K562 (cell line): ENCODE measurements at regions not wholly inside any gene's neighbourhood (a gene's known extent, or its start where the extent isn't known, plus 50 kb on each side); places are given as distances from the start of the nearest gene placed in this dataset.

Experiments
- ATAC-seq: fragments of 200-7000 bp; cut with Tn5 transposase; 3 replicates; pipeline ENCODE4 v1.9.1; 2020; ENCODE audit warnings: moderate library complexity
- BruUV-seq: library from RNA; stranded (reverse); fragments of 400-500 nt; replicated peaks from 2 replicates; lab custom pipeline; 2021; lab: Mats Ljungman, UMichigan
- CTCF ChIA-PET: fragments of 300-600 bp; formaldehyde crosslinking; extraction: SDS; loops from one replicate; lab custom pipeline; 2021; ENCODE audit warnings: low intra/inter-chr PET ratio; lab: Yijun Ruan, JAX
- POLR2A ChIA-PET: fragments of 300-600, 350-650 bp; sonication (Branson Sonifier 250); formaldehyde crosslinking; extraction: SDS; loops from one replicate; lab custom pipeline; 2021; ENCODE audit warnings: antibody characterized with exemption, inconsistent platforms; lab: Yijun Ruan, JAX
- DNase-seq, 4 experiments: peaks; one replicate each; pipeline versions ENCODE4 v3.0.0 to v3.0.0-alpha.2; 2011 to 2018; ENCODE audit warnings: low spot score in 3 of 4, mixed read lengths in 3 of 4; ENCODE audit errors: extremely low read depth in 1 of 4
- FAIRE-seq: peaks from 2 replicates; lab custom pipeline; 2011; peaks lifted over from hg19 to GRCh38; lab: Jason Lieb, UNC
- H2AFZ ChIP-seq: 2 replicates; pipeline ENCODE4 v1.6.0; 2011; ENCODE audit warnings: low read depth, low read length, control low read depth, inconsistent platforms
- H3K27ac ChIP-seq: fragments of 200-600 bp; 3 replicates; pipeline ENCODE4 v1.8.0; 2011; ENCODE audit warnings: low read depth, mild to moderate bottlenecking, control low read depth, inconsistent platforms, low read length, moderate library complexity, mixed read lengths; ENCODE audit errors: extremely low read depth
- H3K27me3 ChIP-seq, 2 experiments: fragments of 300-600 bp in 1 of 2; 2 replicates in 1 of 2; 3 replicates in 1 of 2; pipeline versions ENCODE4 v1.6.0 to v1.8.0; 2011; ENCODE audit warnings: inconsistent platforms in 2 of 2, low read length in 2 of 2, mild to moderate bottlenecking in 1 of 2, mixed read lengths in 1 of 2, moderate library complexity in 1 of 2; ENCODE audit not compliant: control insufficient read depth in 2 of 2, insufficient read depth in 2 of 2
- H3K36me3 ChIP-seq: fragments of 300-600 bp; 3 replicates; pipeline ENCODE4 v1.8.0; 2011; ENCODE audit warnings: mild to moderate bottlenecking, low read length, inconsistent platforms; ENCODE audit not compliant: control insufficient read depth, insufficient read depth
- H3K4me1 ChIP-seq, 2 experiments: fragments of 200-600 bp in 1 of 2; replicated peaks in 1 of 2; 2 replicates in 1 of 2; 3 replicates in 1 of 2; pipeline versions ENCODE4 v1.5.1 to v1.8.0; 2011; ENCODE audit warnings: inconsistent platforms in 2 of 2, low read length in 2 of 2, mild to moderate bottlenecking in 1 of 2, mixed read lengths in 1 of 2, moderate library complexity in 1 of 2; ENCODE audit not compliant: control insufficient read depth in 2 of 2, insufficient read depth in 2 of 2
- H3K4me2 ChIP-seq: 2 replicates; pipeline ENCODE4 v1.6.1; 2011; ENCODE audit warnings: low read length, control low read depth, inconsistent platforms, mixed read lengths; ENCODE audit not compliant: insufficient read depth
- H3K4me3 ChIP-seq: fragments of 200-600 bp; sonication (generic), shearing (Covaris generic); 2 replicates; pipeline ENCODE4 v1.5.1; 2016; ENCODE audit warnings: control low read depth, inconsistent platforms
- H3K79me2 ChIP-seq: fragments of 200-600 bp; 3 replicates; pipeline ENCODE4 v1.8.0; 2011; ENCODE audit warnings: low read length, inconsistent platforms; ENCODE audit not compliant: control insufficient read depth, insufficient read depth
- H3K9ac ChIP-seq, 2 experiments: 2 replicates each; pipeline versions ENCODE4 v1.6.0 to v1.6.1; 2011; ENCODE audit warnings: low read depth in 2 of 2, low read length in 2 of 2, control low read depth in 1 of 2, inconsistent platforms in 1 of 2, mild to moderate bottlenecking in 1 of 2, mixed read lengths in 1 of 2; ENCODE audit not compliant: insufficient read depth in 1 of 2
- H3K9me1 ChIP-seq: one replicate; pipeline ENCODE4 v1.6.0; 2011; ENCODE audit warnings: inconsistent platforms, mild to moderate bottlenecking, low read length, moderate library complexity; ENCODE audit not compliant: control insufficient read depth, insufficient read depth
- H3K9me3 ChIP-seq: replicated peaks from 2 replicates; pipeline ENCODE4 v1.5.1; 2011; ENCODE audit warnings: low read depth, low read length, inconsistent platforms; ENCODE audit not compliant: control insufficient read depth, insufficient read depth
- H4K20me1 ChIP-seq: replicated peaks from 2 replicates; pipeline ENCODE4 v1.6.1; 2011; ENCODE audit warnings: low read length, inconsistent platforms, mixed read lengths; ENCODE audit not compliant: control insufficient read depth, insufficient read depth
- CLOCK ChIP-seq: fragments of 250-450 bp; sonication (Bioruptor Pico); IDR thresholded peaks from 2 replicates; pipeline ENCODE4 v1.4.0; 2020; ENCODE audit warnings: mild to moderate bottlenecking, moderate library complexity, borderline replicate concordance
- GTF2F1 ChIP-seq: IDR thresholded peaks from 2 replicates; pipeline ENCODE4 v1.6.1; 2011; ENCODE audit warnings: low read depth, low read length, improper control_type of control experiment
- HOXB6 ChIP-seq: fragments of 250-450 bp; sonication (Bioruptor Pico); IDR thresholded peaks from 2 replicates; pipeline ENCODE4 v1.5.1; 2022; ENCODE audit warnings: mild to moderate bottlenecking, borderline replicate concordance
- IRF1 ChIP-seq: sonication (generic); formaldehyde crosslinking; IDR thresholded peaks from 2 replicates; pipeline ENCODE4 v1.8.0; 2022; ENCODE audit warnings: missing genetic modification reagents, mild to moderate bottlenecking, borderline replicate concordance
- KLF1 ChIP-seq: fragments of 450-650 bp; IDR thresholded peaks from 2 replicates; pipeline ENCODE4 v1.6.1; 2016; ENCODE audit warnings: missing genetic modification characterization, missing compliant biosample characterization
- POLR2H ChIP-seq: IDR thresholded peaks from 2 replicates; pipeline ENCODE4 v1.6.1; 2016; ENCODE audit warnings: missing genetic modification characterization, low read depth, mild to moderate bottlenecking, control low read depth, missing compliant biosample characterization, moderate library complexity
- ZBTB17 ChIP-seq: fragments of 450-650 bp; formaldehyde crosslinking; IDR thresholded peaks from 2 replicates; pipeline ENCODE4 v1.4.0; 2020; ENCODE audit warnings: mild to moderate bottlenecking
- ZNF589 ChIP-seq: fragments of 200-800 bp; sonication (Bioruptor generic); IDR thresholded peaks from 2 replicates; pipeline ENCODE4 v1.6.1; 2016; ENCODE audit warnings: low read depth, missing genetic modification characterization, missing compliant biosample characterization
- WGBS: fragments of 100-300 bp; shearing (Covaris generic); methylation state at CpG from one replicate; pipeline ENCODE4 v1.1.6; 2016; ENCODE audit warnings: low coverage, mixed read lengths; ENCODE audit not compliant: insufficient coverage; ENCODE audit errors: missing lambda C conversion rate; 5-methylcytosine and 5-hydroxymethylcytosine counted together
- in situ Hi-C: fragments of 300-500 bp; cut with MboI; formaldehyde crosslinking; loops from 4 replicates; pipeline ENCODE4 v1.15.0; 2018; ENCODE audit warnings: inconsistent platforms, mixed read lengths
- intact Hi-C: fragments of 100-400 bp; cut with micrococcal nuclease; formaldehyde crosslinking; loops from 2 replicates; pipeline ENCODE4 v1.14.2; 2022
- TF ChIP-seq, protein P1 (sequence below): fragments of 450-650 bp; IDR thresholded peaks from 2 replicates; pipeline ENCODE4 v1.6.1; 2016
- TF ChIP-seq, protein P2 (sequence below): fragments of 450-650 bp; formaldehyde crosslinking; conservative IDR thresholded peaks from 2 replicates; pipeline ENCODE4 v1.4.0; 2022; ENCODE audit warnings: mild to moderate bottlenecking, missing genetic modification characterization

GRCh38 chr1:83641796-83642443 is 357.0 kb downstream of the TTLL7 start:
- no TSS peak for BruUV-seq
- no peak overlapping the region for H3K4me3 ChIP-seq
- ATAC-seq, result no peak
- H3K9me3 ChIP-seq, result no peaks in the 10 kb centered on the region
- H3K79me2 ChIP-seq, result no peaks in the 10 kb centered on the region
- H3K9ac ChIP-seq, result no peak overlapping the region
- no peak for FAIRE-seq
- no peaks in the 10 kb centered on the region for H3K36me3 ChIP-seq
- ChIA-PET POLR2A (no interaction called here), CTCF (no interaction called here)
- TF ChIP-seq, protein P1, sequence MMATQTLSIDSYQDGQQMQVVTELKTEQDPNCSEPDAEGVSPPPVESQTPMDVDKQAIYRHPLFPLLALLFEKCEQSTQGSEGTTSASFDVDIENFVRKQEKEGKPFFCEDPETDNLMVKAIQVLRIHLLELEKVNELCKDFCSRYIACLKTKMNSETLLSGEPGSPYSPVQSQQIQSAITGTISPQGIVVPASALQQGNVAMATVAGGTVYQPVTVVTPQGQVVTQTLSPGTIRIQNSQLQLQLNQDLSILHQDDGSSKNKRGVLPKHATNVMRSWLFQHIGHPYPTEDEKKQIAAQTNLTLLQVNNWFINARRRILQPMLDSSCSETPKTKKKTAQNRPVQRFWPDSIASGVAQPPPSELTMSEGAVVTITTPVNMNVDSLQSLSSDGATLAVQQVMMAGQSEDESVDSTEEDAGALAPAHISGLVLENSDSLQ, result no peak
- TF ChIP-seq IRF1 (CRISPR knock-in tag), result no peak
- TF ChIP-seq GTF2F1, result no peak
- TF ChIP-seq POLR2H (tag), result no peak
- TF ChIP-seq, protein P2, sequence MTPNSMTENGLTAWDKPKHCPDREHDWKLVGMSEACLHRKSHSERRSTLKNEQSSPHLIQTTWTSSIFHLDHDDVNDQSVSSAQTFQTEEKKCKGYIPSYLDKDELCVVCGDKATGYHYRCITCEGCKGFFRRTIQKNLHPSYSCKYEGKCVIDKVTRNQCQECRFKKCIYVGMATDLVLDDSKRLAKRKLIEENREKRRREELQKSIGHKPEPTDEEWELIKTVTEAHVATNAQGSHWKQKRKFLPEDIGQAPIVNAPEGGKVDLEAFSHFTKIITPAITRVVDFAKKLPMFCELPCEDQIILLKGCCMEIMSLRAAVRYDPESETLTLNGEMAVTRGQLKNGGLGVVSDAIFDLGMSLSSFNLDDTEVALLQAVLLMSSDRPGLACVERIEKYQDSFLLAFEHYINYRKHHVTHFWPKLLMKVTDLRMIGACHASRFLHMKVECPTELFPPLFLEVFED (CRISPR knock-in tag), result no peak
- TF ChIP-seq ZBTB17 (CRISPR knock-in tag), result no peak
- TF ChIP-seq CLOCK (CRISPR knock-in tag), result no peak
- TF ChIP-seq ZNF589 (CRISPR knock-in tag), result no peak
- TF ChIP-seq HOXB6 (CRISPR knock-in tag), result no peak
- no peak for TF ChIP-seq KLF1 (tag)
- H3K27ac ChIP-seq, result no peak overlapping the region
- H3K27me3 ChIP-seq, result no peaks in the 10 kb centered on the region
- WGBS, result 0% methylated on average over 5 of the region's 5 CpGs
- H3K4me2 ChIP-seq, result no peak overlapping the region
- no peaks in the 10 kb centered on the region for H4K20me1 ChIP-seq
- in situ Hi-C loops, result no loop called here
- no peaks in the 10 kb centered on the region for H3K9me1 ChIP-seq
- no peaks in the 10 kb centered on the region for H3K4me1 ChIP-seq
- DNase-seq, result no peak
- intact Hi-C loops, result no loop called here
- H2AFZ ChIP-seq, result no peak overlapping the region
